22Rv1 (cell line): ENCODE measurements at regions not wholly inside any gene's neighbourhood (a gene's known extent, or its start where the extent isn't known, plus 50 kb on each side); places are given as distances from the start of the nearest gene placed in this dataset.

Source experiments
- ZFX ChIP-seq: fragments of 450-650 bp; IDR thresholded peaks from 2 replicates; pipeline ENCODE4 v1.6.1; 2017; ENCODE audit warnings: antibody characterized with exemption, borderline replicate concordance
- TF ChIP-seq, protein P1 (sequence below): fragments of 450-650 bp; IDR thresholded peaks from 2 replicates; pipeline ENCODE4 v1.5.1; 2017; ENCODE audit warnings: mild to moderate bottlenecking

DNA sequence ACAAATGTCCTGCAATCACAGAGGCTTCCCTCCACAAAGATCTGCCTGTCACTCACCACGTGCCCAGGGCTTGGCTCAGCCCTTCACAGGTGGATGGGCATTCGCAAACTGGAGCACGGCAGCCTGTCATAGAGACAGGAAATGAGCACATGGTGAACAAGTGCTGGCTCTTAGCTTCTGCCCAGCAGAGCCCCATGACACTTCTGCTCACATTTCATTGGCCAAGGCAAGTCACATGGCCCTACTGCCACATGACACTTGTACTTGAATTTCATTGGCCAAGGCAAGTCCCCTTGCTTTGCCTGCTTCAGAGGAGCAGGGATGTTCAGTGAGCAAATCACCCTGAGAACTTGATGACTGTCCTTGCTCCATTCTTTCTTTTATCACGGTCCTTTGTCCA lies 110.8 kb upstream of the PPP2R2D start:
- TF ChIP-seq, protein P1, sequence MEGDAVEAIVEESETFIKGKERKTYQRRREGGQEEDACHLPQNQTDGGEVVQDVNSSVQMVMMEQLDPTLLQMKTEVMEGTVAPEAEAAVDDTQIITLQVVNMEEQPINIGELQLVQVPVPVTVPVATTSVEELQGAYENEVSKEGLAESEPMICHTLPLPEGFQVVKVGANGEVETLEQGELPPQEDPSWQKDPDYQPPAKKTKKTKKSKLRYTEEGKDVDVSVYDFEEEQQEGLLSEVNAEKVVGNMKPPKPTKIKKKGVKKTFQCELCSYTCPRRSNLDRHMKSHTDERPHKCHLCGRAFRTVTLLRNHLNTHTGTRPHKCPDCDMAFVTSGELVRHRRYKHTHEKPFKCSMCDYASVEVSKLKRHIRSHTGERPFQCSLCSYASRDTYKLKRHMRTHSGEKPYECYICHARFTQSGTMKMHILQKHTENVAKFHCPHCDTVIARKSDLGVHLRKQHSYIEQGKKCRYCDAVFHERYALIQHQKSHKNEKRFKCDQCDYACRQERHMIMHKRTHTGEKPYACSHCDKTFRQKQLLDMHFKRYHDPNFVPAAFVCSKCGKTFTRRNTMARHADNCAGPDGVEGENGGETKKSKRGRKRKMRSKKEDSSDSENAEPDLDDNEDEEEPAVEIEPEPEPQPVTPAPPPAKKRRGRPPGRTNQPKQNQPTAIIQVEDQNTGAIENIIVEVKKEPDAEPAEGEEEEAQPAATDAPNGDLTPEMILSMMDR = no peak
- TF ChIP-seq ZFX = no peak
